ENCODE measurements at regions not wholly inside any gene's neighbourhood (a gene's known extent, or its start where the extent isn't known, plus 50 kb on each side); places are given as distances from the start of the nearest gene placed in this dataset.
A peak's percentile ranks its signal among the peaks of the same experiment; 100 is the strongest.

- H3K9me3 ChIP-seq (ENCODE audit: insufficient read depth, low read depth, low read length): no peaks in the 10 kb centered on the region
- Mint-ChIP-seq H3K27ac (ENCODE audit: unreplicated experiment) (no peak overlapping the region), H3K9me3 (ENCODE audit: unreplicated experiment) (peaks cover 5% of the 10 kb centered on the region), H3K36me3 (ENCODE audit: low read depth, unreplicated experiment) (no peaks in the 10 kb centered on the region), H3K27me3 (ENCODE audit: low read depth, unreplicated experiment) (peaks cover 30% of the 10 kb centered on the region), H3K4me3 (ENCODE audit: unreplicated experiment) (no peak overlapping the region), H3K4me1 (ENCODE audit: low read depth, unreplicated experiment) (no peaks in the 10 kb centered on the region)
- H3K36me3 ChIP-seq (ENCODE audit: insufficient read depth, low read length): no peaks in the 10 kb centered on the region
- no peak overlapping the region for H3K4me3 ChIP-seq (ENCODE audit: insufficient read depth, low read depth, low read length)
- H3K9ac ChIP-seq (ENCODE audit: low read length): no peak overlapping the region
- H4K20me1 ChIP-seq (ENCODE audit: insufficient read depth, low read length): no peaks in the 10 kb centered on the region
- TF ChIP-seq, protein P1, sequence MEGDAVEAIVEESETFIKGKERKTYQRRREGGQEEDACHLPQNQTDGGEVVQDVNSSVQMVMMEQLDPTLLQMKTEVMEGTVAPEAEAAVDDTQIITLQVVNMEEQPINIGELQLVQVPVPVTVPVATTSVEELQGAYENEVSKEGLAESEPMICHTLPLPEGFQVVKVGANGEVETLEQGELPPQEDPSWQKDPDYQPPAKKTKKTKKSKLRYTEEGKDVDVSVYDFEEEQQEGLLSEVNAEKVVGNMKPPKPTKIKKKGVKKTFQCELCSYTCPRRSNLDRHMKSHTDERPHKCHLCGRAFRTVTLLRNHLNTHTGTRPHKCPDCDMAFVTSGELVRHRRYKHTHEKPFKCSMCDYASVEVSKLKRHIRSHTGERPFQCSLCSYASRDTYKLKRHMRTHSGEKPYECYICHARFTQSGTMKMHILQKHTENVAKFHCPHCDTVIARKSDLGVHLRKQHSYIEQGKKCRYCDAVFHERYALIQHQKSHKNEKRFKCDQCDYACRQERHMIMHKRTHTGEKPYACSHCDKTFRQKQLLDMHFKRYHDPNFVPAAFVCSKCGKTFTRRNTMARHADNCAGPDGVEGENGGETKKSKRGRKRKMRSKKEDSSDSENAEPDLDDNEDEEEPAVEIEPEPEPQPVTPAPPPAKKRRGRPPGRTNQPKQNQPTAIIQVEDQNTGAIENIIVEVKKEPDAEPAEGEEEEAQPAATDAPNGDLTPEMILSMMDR (IDR thresholded peaks at IDR 0.05; ENCODE audit: insufficient read depth, low read depth, low read length): no peak
- no peak for TF ChIP-seq EZH2 (IDR thresholded peaks at IDR 0.05; ENCODE audit: insufficient read depth, low read length)
- no peaks in the 10 kb centered on the region for H3K4me1 ChIP-seq (ENCODE audit: insufficient read depth, low read length)
- H3K79me2 ChIP-seq (ENCODE audit: insufficient read depth, low read length): no peaks in the 10 kb centered on the region
- H3K27me3 ChIP-seq (ENCODE audit: insufficient read depth, low read length): no peaks in the 10 kb centered on the region
- no peak overlapping the region for H2AFZ ChIP-seq (ENCODE audit: low read depth, low read length)
- H3K27ac ChIP-seq (ENCODE audit: low read depth, low read length): no peak overlapping the region
- FAIRE-seq (no peak), DNase-seq (ENCODE audit: low read depth) (no peak)
- peak overlapping the region; percentile 15 for H3K4me2 ChIP-seq (ENCODE audit: low read length)
These were observed 138.2 kb downstream of the CYLD start for GRCh38 chr16:50879873-50880695.

DNA sequence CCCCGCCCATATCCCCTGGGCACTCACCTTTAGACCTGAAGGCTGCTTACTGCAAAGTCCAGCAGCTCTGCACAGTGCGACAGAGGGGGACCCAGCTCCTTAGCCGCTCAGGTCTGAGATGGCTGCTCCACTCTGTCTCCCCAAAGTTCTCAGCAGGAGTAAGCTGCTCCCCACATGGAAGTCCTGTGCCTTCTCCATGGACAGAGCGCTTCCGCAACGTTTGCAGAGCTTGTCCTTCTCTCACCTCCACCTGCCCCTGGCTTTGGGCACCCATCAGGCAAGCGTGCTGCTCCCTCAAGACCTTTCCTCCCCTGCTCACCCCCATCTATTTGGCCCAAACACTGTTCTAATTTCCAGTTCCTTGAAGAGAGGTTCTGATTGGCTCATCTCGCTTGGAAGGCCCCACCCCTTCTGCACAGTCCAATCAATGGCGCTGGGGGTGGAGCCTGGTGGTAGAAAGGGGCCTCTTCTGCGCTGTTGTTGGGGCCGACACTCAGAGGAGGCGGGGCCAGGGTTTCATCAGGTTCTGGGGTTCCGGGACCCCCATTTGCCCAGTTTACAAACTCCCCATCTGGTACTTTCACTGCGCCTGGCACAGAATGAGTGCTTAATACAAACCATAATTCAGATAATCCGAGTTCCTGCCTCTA lies 137.2 kb downstream of the CYLD start:
- no peak for TF ChIP-seq EZH2 (IDR thresholded peaks at IDR 0.05; ENCODE audit: insufficient read depth, low read length)
- H3K27me3 Mint-ChIP-seq (ENCODE audit: low read depth, unreplicated experiment): peaks cover 30% of the 10 kb centered on the region
- no peak for DNase-seq (ENCODE audit: low read depth)

DNA sequence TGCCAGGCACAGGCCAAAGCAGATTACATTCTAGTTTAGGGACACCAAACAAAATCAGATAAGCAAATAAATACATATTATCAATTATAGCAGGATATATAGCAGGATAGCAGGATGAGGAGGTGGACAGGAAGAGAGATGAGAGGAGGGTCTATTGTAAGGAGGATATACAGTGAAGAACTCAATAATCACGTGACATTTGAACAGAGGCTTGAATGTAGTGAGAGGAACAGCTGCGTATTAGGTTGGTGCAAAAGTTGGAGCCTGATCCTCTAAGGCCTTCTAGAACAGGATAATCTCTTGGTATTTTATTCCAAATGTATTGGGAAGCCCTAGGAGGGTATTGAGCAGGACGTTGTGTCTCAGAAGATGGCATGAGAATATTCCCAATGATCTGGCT lies 136.7 kb downstream of the CYLD start:
- Histone ChIP-seq H3K9ac (ENCODE audit: low read length) (no peak overlapping the region), H3K9me3 (ENCODE audit: insufficient read depth, low read depth, low read length) (no peaks in the 10 kb centered on the region), H3K36me3 (ENCODE audit: insufficient read depth, low read length) (no peaks in the 10 kb centered on the region), H2AFZ (ENCODE audit: low read depth, low read length) (no peak overlapping the region), H3K27ac (ENCODE audit: low read depth, low read length) (no peak overlapping the region), H4K20me1 (ENCODE audit: insufficient read depth, low read length) (no peaks in the 10 kb centered on the region), H3K4me1 (ENCODE audit: insufficient read depth, low read length) (no peaks in the 10 kb centered on the region), H3K79me2 (ENCODE audit: insufficient read depth, low read length) (no peaks in the 10 kb centered on the region), H3K27me3 (ENCODE audit: insufficient read depth, low read length) (no peaks in the 10 kb centered on the region), H3K4me3 (ENCODE audit: insufficient read depth, low read depth, low read length) (no peak overlapping the region), H3K4me2 (ENCODE audit: low read length) (no peak overlapping the region)
- peaks cover 5% of the 10 kb centered on the region for H3K9me3 Mint-ChIP-seq (ENCODE audit: unreplicated experiment)
- H3K27me3 Mint-ChIP-seq (ENCODE audit: low read depth, unreplicated experiment): peaks cover 27% of the 10 kb centered on the region
- no peak for TF ChIP-seq EZH2 (IDR thresholded peaks at IDR 0.05; ENCODE audit: insufficient read depth, low read length)
- TF ChIP-seq, protein P1 (IDR thresholded peaks at IDR 0.05; ENCODE audit: insufficient read depth, low read depth, low read length): no peak
- no peak overlapping the region for H3K4me3 Mint-ChIP-seq (ENCODE audit: unreplicated experiment)
- no peak overlapping the region for H3K27ac Mint-ChIP-seq (ENCODE audit: unreplicated experiment)
- H3K36me3 Mint-ChIP-seq (ENCODE audit: low read depth, unreplicated experiment): no peaks in the 10 kb centered on the region
- no peaks in the 10 kb centered on the region for H3K4me1 Mint-ChIP-seq (ENCODE audit: low read depth, unreplicated experiment)
- DNase-seq (ENCODE audit: low read depth): no peak
- FAIRE-seq: no peak

More for the DNA sequence above, 137.2 kb downstream of the CYLD start:
- Mint-ChIP-seq H3K4me3 (ENCODE audit: unreplicated experiment) (no peak overlapping the region), H3K27ac (ENCODE audit: unreplicated experiment) (no peak overlapping the region), H3K9me3 (ENCODE audit: unreplicated experiment) (peaks cover 5% of the 10 kb centered on the region), H3K36me3 (ENCODE audit: low read depth, unreplicated experiment) (no peaks in the 10 kb centered on the region), H3K4me1 (ENCODE audit: low read depth, unreplicated experiment) (no peaks in the 10 kb centered on the region)
- Histone ChIP-seq H3K36me3 (ENCODE audit: insufficient read depth, low read length) (no peaks in the 10 kb centered on the region), H3K27ac (ENCODE audit: low read depth, low read length) (no peak overlapping the region), H2AFZ (ENCODE audit: low read depth, low read length) (no peak overlapping the region), H3K4me3 (ENCODE audit: insufficient read depth, low read depth, low read length) (no peak overlapping the region), H3K27me3 (ENCODE audit: insufficient read depth, low read length) (no peaks in the 10 kb centered on the region), H3K79me2 (ENCODE audit: insufficient read depth, low read length) (no peaks in the 10 kb centered on the region), H4K20me1 (ENCODE audit: insufficient read depth, low read length) (no peaks in the 10 kb centered on the region), H3K4me1 (ENCODE audit: insufficient read depth, low read length) (no peaks in the 10 kb centered on the region), H3K4me2 (ENCODE audit: low read length) (no peak overlapping the region), H3K9me3 (ENCODE audit: insufficient read depth, low read depth, low read length) (no peaks in the 10 kb centered on the region), H3K9ac (ENCODE audit: low read length) (no peak overlapping the region)
- FAIRE-seq: no peak
